ENCODE measurements at regions not wholly inside any gene's neighbourhood (a gene's known extent, or its start where the extent isn't known, plus 50 kb on each side); places are given as distances from the start of the nearest gene placed in this dataset.

DNA sequence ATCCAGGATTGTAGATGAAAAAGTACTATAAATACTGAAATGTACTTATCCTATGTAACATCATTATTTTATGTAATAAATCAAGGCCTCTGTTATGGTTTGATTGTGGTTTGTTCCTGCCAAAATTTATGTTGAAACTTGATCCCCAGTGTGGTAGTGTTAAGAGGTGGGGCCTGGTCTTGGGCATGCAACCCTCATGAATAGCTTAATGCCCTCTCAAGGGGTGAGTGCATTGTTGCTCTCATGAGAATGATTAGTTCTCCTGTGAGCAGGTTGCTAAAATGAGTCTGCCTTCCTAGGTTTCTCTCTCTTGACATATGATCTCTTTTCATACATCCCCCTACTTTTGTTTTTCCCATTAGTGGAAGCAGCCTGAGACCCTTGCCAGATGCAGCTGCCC is 915.4 kb downstream of the TSN start:
- POLR2A ChIA-PET: no interaction called here
- peaks cover 0 to 9% (median 2%) of the 10 kb centered on the region in 9 donors for H3K9me3 Mint-ChIP-seq
- H3K4me3 Mint-ChIP-seq: no peak overlapping the region
- H3K27ac Mint-ChIP-seq: no peak overlapping the region
- no peaks in the 10 kb centered on the region for H3K36me3 Mint-ChIP-seq
- no peak for DNase-seq
- ATAC-seq: no peak
- no peaks in the 10 kb centered on the region for H3K4me1 Mint-ChIP-seq
- peaks cover 0 to 5% (median 0%) of the 10 kb centered on the region in 5 donors for H3K27me3 Mint-ChIP-seq

DNA sequence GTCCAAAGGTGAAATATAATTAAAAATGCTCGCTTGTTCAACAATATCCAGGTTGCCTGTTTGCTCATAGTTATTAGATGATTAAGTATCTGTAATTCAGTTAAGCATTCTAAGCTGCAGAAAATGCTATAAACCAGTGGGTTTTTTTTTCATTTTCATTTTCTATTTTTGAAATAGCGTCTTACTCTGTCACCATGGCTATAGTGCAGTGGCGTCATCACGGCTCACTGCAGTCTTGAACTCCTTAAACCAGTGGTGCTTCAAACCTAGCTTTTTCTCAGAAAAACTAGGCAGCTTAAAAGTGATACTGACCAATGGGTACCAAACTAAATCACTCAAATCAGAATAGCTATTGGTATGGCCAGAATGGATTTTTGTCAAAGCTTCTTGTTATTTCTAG is 925.2 kb downstream of the TSN start:
- H3K4me3 Mint-ChIP-seq: no peak overlapping the region
- no peaks in the 10 kb centered on the region for H3K36me3 Mint-ChIP-seq
- no peak overlapping the region for H3K27ac Mint-ChIP-seq
- no peaks in the 10 kb centered on the region for H3K27me3 Mint-ChIP-seq
- ATAC-seq (no peak), DNase-seq (no peak)
- POLR2A ChIA-PET: no interaction called here
- no peaks in the 10 kb centered on the region for H3K4me1 Mint-ChIP-seq
- peaks cover 0 to 18% (median 5%) of the 10 kb centered on the region in 9 donors for H3K9me3 Mint-ChIP-seq

DNA sequence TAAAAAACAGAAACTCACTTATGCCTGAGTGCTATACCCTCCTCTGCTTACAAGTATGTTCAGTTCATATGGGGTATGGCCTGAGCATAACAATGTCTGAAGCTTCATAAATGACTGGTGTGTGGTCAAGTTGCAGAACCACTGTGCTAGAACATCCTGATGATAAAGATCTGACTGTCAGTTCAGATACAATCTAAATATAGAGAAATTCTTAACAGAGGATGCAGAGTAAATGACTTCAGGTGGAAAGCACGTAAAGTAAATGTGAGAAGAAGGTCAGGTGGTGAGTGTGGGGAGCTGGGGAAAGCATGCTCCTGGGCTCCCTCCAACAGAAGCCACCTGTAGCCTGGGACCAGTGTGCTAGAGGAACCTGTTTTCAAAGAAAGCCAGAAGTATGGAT is 926.2 kb downstream of the TSN start:
- H3K9me3 Mint-ChIP-seq: peaks cover 0 to 23% (median 6%) of the 10 kb centered on the region in 9 donors
- POLR2A ChIA-PET: no interaction called here
- H3K27me3 Mint-ChIP-seq: no peaks in the 10 kb centered on the region

DNA sequence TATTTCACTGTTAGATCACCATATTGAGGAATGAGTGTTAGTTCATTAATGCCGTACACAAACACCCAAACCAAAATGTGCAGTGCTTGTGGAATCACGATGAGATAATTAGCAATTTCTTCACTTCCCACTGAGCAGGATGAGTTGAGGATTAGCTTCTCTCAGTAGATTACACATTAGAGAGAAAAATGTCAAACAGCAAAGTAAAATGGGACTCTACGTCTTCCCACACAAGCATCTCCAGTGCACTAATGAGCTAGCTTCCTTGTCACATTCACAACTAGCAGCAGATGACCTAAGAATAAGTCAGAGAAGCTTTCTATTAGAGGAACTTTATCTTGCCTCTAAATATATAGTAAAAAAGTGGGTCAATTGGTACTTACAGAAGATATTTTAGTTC is 926.9 kb downstream of the TSN start:
- ATAC-seq (no peak), DNase-seq (no peak)
- Mint-ChIP-seq H3K4me3 (no peak overlapping the region), H3K36me3 (no peaks in the 10 kb centered on the region), H3K4me1 (no peaks in the 10 kb centered on the region), H3K27me3 (no peaks in the 10 kb centered on the region), H3K27ac (no peak overlapping the region), H3K9me3 (peaks cover 0 to 23% (median 6%) of the 10 kb centered on the region in 9 donors)
- POLR2A ChIA-PET: no interaction called here

More for the DNA sequence above, 926.2 kb downstream of the TSN start:
- Mint-ChIP-seq H3K27ac (no peak overlapping the region), H3K4me1 (no peaks in the 10 kb centered on the region), H3K4me3 (no peak overlapping the region), H3K36me3 (no peaks in the 10 kb centered on the region)
- ATAC-seq: no peak
- no peak for DNase-seq

DNA sequence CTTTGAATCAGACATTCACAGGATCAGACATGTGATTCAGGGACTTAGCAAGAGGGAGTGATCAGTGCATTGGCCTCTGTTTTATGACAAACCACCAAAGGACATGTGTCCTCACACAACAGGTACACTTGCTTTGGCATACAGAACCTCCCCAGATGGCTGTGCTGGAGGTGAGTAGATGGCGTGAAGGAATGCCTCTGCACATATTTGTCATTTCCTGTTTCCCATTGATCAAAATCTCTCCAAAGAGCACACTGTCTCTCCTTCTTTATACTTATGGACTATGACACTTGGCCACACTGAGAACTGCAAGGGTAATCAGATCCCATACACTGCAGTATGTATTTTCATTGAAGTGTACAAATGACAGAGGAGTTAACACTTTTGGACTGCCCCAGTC is 927.6 kb downstream of the TSN start:
- H3K4me1 Mint-ChIP-seq: no peaks in the 10 kb centered on the region
- POLR2A ChIA-PET: no interaction called here
- DNase-seq (no peak), ATAC-seq (no peak)
- peaks cover 0 to 23% (median 6%) of the 10 kb centered on the region in 9 donors for H3K9me3 Mint-ChIP-seq
- no peaks in the 10 kb centered on the region for H3K36me3 Mint-ChIP-seq
- no peaks in the 10 kb centered on the region for H3K27me3 Mint-ChIP-seq
- H3K4me3 Mint-ChIP-seq: no peak overlapping the region
- H3K27ac Mint-ChIP-seq: no peak overlapping the region

DNA sequence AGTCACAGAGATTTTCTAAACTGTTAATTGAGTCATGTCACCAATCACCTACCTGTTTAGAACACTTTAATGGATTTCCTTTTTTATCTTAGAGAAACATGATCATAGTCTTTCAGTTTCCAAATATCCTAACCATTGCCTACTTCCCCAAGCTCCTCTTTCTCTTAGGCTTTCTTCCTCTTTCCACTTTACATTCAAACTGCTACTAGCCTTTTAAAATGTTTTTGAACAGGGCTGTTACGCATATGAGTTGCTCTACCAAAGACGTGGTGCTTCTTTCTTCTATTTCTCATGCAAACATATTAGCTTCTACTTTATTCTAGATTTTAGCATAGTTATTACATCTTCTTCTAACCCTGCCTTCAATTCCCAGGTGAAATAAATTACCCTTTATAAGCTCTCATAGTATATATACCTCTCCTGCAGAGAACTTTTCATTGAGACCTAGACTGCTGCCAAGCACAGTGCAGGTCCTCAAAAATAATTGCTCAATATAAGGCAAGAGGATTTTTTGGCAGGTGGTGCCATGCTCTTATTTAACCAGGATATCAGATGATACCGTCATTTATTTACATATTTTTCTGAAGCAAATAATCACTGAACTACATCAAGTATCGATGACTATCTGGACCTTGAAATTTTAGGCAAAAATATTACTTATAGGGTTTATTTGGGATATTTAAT is 937.1 kb downstream of the TSN start:
- no peak for ATAC-seq
- peaks cover 0 to 21% (median 3%) of the 10 kb centered on the region in 9 donors for H3K9me3 Mint-ChIP-seq
- no peaks in the 10 kb centered on the region for H3K4me1 Mint-ChIP-seq

DNA sequence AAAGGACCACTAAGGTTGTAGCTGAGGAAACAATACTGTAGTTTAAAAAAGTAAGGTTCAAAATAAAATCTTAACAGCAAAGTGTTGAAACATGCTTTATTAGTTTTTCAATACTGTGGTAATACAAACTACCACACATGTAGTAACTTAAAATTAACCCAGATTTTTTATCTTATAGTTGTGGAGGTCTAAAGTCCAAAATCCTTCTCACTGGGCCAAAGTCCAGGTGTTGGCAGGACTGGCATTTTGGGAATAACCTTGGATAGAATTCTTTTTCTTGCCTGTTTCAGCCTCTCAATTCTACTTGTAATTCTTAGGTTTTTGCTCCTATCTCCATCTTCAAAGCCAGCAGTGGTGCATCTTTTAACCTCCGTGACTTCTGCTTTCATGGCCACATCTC is 942.0 kb downstream of the TSN start:
- H3K9me3 Mint-ChIP-seq: peaks cover 0 to 15% (median 2%) of the 10 kb centered on the region in 9 donors
- POLR2A ChIA-PET: no interaction called here
- H3K36me3 Mint-ChIP-seq: no peaks in the 10 kb centered on the region
- DNase-seq (no peak), ATAC-seq (no peak)
- no peaks in the 10 kb centered on the region for H3K27me3 Mint-ChIP-seq
- H3K27ac Mint-ChIP-seq: no peak overlapping the region
- H3K4me3 Mint-ChIP-seq: no peak overlapping the region
- H3K4me1 Mint-ChIP-seq: no peaks in the 10 kb centered on the region

More for the DNA sequence above, 937.1 kb downstream of the TSN start:
- no peaks in the 10 kb centered on the region for H3K27me3 Mint-ChIP-seq
- POLR2A ChIA-PET: no interaction called here
- no peak overlapping the region for H3K27ac Mint-ChIP-seq
- no peak overlapping the region for H3K4me3 Mint-ChIP-seq
- no peaks in the 10 kb centered on the region for H3K36me3 Mint-ChIP-seq
- no peak for DNase-seq

DNA sequence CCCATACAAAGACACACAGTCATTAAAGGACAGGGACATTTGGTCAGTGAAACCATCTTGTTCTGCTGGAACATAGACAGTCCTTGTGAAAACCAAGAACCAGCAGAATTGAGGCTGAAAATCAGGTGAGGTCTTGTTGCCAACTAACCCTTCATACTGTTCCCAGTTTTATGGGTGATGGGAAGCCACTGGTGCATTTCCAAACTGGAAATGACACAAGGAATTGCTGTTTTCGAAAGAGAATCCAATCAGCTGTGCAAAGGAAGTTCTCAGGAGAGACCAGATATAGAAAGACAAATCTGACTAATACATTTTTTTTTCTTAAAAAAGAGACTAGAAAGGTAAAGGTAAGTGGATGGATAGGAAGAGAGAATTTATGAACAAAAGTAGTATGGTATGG is 948.2 kb downstream of the TSN start:
- Mint-ChIP-seq H3K36me3 (no peaks in the 10 kb centered on the region), H3K27me3 (no peaks in the 10 kb centered on the region), H3K4me3 (no peak overlapping the region), H3K4me1 (no peaks in the 10 kb centered on the region), H3K27ac (no peak overlapping the region), H3K9me3 (peaks cover 0 to 8% (median 0%) of the 10 kb centered on the region in 9 donors)
- no peak for ATAC-seq
- DNase-seq: no peak
- POLR2A ChIA-PET: no interaction called here

DNA sequence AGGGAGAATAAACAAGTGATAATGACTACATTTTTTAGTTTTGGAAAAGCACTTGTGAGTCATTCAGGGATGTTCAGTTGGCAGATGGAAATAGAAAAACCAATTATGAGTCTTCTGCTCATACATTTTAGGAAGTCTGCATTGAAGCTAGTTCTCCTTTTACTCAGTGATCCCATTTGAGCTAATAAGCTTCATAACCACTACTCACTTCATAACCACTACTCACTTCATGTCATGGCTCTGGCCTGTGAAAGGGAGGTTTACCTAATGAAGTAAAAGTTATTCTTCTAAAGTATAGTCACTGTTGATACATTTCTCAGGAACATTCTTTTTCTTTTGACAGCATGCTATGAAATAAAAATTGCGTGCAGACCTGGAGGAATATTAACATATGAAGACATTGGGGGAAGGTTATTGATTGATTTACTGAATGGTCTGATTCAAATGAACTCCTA is 948.7 kb downstream of the TSN start:
- ATAC-seq (no peak), DNase-seq (no peak)
- Mint-ChIP-seq H3K4me1 (no peaks in the 10 kb centered on the region), H3K4me3 (no peak overlapping the region), H3K9me3 (peaks cover 0 to 8% (median 0%) of the 10 kb centered on the region in 9 donors), H3K27ac (no peak overlapping the region), H3K27me3 (no peaks in the 10 kb centered on the region), H3K36me3 (no peaks in the 10 kb centered on the region)
- POLR2A ChIA-PET: no interaction called here

DNA sequence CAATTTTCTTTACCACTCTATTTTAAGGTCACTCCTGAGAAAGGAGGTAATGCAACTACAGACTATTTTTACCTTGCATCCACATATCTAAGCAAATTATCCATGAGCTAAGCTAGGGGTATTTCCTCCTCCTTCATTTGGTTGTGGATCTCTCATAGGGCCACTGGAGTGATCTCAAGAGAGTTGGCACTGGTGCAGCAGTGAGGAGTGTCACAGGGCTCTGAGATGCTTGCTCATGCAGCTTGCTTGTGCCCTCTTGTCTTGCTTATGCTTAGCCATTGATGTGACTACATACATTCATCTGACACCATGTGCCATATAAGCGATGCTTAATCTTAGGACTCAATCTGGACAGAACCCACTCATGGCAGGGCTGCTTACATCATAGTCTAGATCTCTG is 950.3 kb downstream of the TSN start:
- no peak for ATAC-seq
- no peak for DNase-seq
- Mint-ChIP-seq H3K4me1 (no peaks in the 10 kb centered on the region), H3K9me3 (peaks cover 0 to 11% (median 3%) of the 10 kb centered on the region in 9 donors), H3K27me3 (no peaks in the 10 kb centered on the region), H3K4me3 (no peak overlapping the region), H3K36me3 (no peaks in the 10 kb centered on the region), H3K27ac (no peak overlapping the region)
- POLR2A ChIA-PET: no interaction called here

DNA sequence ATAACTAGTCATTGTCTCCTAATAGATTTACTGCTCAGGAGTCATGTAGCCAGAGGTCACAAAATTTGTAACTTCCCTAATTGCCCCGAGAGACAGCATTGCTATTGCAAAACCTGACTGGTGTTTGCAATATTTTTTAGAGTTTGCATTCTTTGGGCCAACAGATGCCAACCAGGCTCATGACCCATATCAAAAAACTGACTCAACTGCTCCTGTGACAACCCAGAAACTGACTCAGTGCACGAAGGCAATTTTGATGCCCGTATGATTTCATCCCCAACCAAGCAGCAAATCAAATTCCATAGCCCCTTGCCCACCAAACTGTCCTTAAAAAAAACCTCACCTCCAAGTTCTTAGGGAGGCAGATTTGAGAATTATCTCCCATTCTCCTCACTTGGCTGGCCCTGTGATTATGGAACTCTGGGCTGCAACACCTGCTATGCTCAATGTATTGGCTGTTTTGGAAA is 951.3 kb downstream of the TSN start:
- Mint-ChIP-seq H3K36me3 (no peaks in the 10 kb centered on the region), H3K9me3 (peaks cover 0 to 13% (median 3%) of the 10 kb centered on the region in 9 donors), H3K27me3 (no peaks in the 10 kb centered on the region), H3K4me1 (no peaks in the 10 kb centered on the region), H3K27ac (no peak overlapping the region), H3K4me3 (no peak overlapping the region)
- POLR2A ChIA-PET: no interaction called here
- DNase-seq: no peak
- no peak for ATAC-seq

DNA sequence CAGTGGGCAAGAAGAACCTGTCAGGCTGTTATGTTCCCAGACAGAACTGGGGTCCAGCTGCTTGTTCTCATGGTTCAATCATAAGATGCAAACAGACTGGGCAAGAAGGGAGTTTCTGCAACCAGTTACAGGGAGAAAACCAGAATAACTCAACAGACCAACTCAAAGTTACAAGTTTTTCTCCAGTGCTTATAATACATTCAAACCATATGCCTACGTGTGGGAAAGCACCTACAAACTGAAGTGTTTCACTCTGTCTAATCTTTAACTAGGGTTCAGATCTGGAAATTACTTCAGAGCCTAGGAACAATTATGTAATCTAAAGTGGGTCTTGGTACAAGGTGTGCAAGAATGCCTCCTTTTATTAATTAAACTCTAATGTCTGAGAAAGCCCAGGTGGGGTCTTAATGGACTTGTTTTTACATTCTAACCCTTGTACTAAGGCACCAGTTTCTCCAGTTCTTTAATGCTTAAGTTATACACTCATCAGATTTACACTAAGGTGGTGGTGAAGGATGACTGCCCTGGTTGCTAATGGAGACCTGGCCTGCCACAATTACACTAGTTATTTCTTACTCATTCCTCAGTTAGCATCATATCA is 951.9 kb downstream of the TSN start:
- Mint-ChIP-seq H3K4me1 (no peaks in the 10 kb centered on the region), H3K27me3 (no peaks in the 10 kb centered on the region), H3K9me3 (peaks cover 0 to 13% (median 3%) of the 10 kb centered on the region in 9 donors), H3K36me3 (no peaks in the 10 kb centered on the region), H3K4me3 (no peak overlapping the region), H3K27ac (no peak overlapping the region)
- POLR2A ChIA-PET: no interaction called here
- no peak for DNase-seq
- ATAC-seq: no peak

DNA sequence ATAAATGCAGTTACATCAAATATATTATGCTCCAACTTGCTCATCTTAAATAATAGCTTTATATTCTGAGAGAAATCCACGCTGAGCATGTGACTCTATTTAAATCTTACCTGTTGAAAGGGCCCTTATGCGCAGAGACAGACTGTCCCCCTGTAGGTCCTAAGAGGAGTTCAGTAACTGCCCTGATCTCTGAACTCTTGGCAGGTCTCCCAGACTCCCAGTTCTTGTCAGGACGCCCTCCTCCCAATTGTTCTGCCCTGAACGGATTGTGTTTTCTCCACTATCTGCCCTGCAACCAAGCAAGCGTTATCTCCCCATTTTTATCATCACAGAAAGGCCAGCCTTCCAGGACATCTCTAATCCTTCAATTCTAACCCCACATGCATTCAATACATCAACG is 954.6 kb downstream of the TSN start:
- no peak overlapping the region for H3K27ac Mint-ChIP-seq
- no peak overlapping the region for H3K4me3 Mint-ChIP-seq
- peaks cover 3 to 35% (median 13%) of the 10 kb centered on the region in 9 donors for H3K9me3 Mint-ChIP-seq
- H3K4me1 Mint-ChIP-seq: no peaks in the 10 kb centered on the region
- ATAC-seq: no peak
- POLR2A ChIA-PET: no interaction called here
- H3K36me3 Mint-ChIP-seq: peaks cover 0 to 4% (median 0%) of the 10 kb centered on the region in 3 donors
- no peak for DNase-seq
- no peaks in the 10 kb centered on the region for H3K27me3 Mint-ChIP-seq

DNA sequence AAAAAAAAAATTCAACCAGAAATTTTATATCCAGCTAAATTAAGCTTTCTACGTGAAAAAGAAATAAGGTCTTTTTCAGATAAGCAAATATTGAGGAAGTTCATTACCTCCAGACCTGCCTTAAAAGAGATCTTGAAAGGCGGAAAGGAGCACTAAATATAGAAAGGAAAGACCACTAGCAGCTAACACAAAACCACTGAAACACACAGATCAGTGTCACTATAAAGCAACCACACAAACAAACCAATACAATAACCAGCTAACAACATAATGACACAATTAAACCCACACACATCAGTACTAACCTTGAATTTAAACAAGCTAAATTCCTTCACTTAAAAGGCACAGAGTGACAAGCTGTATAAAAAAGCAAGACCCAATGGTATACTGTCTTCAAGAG is 958.3 kb downstream of the TSN start:
- H3K36me3 Mint-ChIP-seq: peaks cover 0 to 4% (median 0%) of the 10 kb centered on the region in 3 donors
- H3K9me3 Mint-ChIP-seq: peaks cover 5 to 43% (median 19%) of the 10 kb centered on the region in 9 donors
- no peak overlapping the region for H3K4me3 Mint-ChIP-seq
- DNase-seq: no peak
- ATAC-seq: no peak
- POLR2A ChIA-PET: no interaction called here
- H3K27me3 Mint-ChIP-seq: no peaks in the 10 kb centered on the region
- no peaks in the 10 kb centered on the region for H3K4me1 Mint-ChIP-seq
- H3K27ac Mint-ChIP-seq: no peak overlapping the region
